ENCODE measurements at regions not wholly inside any gene's neighbourhood (a gene's known extent, or its start where the extent isn't known, plus 50 kb on each side); places are given as distances from the start of the nearest gene placed in this dataset.
"Not testable (repeated sequence)": the region's sequence is repeated elsewhere in the genome, so short reads cannot be mapped to it uniquely, and the experiment has no call there.

GRCh38 chr4:103499094-103499493, 220.7 kb downstream of the TACR3 start:
- peak; percentile 14 for DNase-seq

- DNase-seq: peak; percentile 74
Observed at GRCh38 chr4:103498161-103499070, 221.4 kb downstream of the TACR3 start.

- no peak for DNase-seq
Observed at GRCh38 chr4:103497692-103498091, 222.1 kb downstream of the TACR3 start.

- no peak for DNase-seq
Observed at GRCh38 chr4:103496800-103497199, 223.0 kb downstream of the TACR3 start.

- DNase-seq: no peak
Observed at GRCh38 chr4:103493450-103494159, 226.2 kb downstream of the TACR3 start.

GRCh38 chr4:103485296-103485695, 234.5 kb downstream of the TACR3 start:
- not testable (repeated sequence) for DNase-seq

- no peak for DNase-seq
Observed at GRCh38 chr4:103484521-103484920, 235.3 kb downstream of the TACR3 start.

GRCh38 chr4:103482893-103483292, 236.9 kb downstream of the TACR3 start:
- DNase-seq: no peak

GRCh38 chr4:103482471-103482870, 237.3 kb downstream of the TACR3 start:
- DNase-seq: no peak

- DNase-seq: peak; percentile 20
Observed at GRCh38 chr4:103478734-103479133, 241.1 kb downstream of the TACR3 start.

GRCh38 chr4:103478210-103478609, 241.6 kb downstream of the TACR3 start:
- no peak for DNase-seq

GRCh38 chr4:103457566-103457965, 259.4 kb upstream of the CENPE start:
- no peak for DNase-seq

- peak; percentile 6 for DNase-seq
Observed at GRCh38 chr4:103451341-103451740, 253.2 kb upstream of the CENPE start.

GRCh38 chr4:103450693-103451092, 252.6 kb upstream of the CENPE start:
- DNase-seq: no peak

- no peak for DNase-seq
Observed at GRCh38 chr4:103449296-103450023, 251.3 kb upstream of the CENPE start.

GRCh38 chr4:103445377-103445776, 247.2 kb upstream of the CENPE start:
- DNase-seq: no peak

GRCh38 chr4:103443324-103443723, 245.2 kb upstream of the CENPE start:
- peak; percentile 60 for DNase-seq

- no peak for DNase-seq
Observed at GRCh38 chr4:103429283-103429682, 231.1 kb upstream of the CENPE start.

GRCh38 chr4:103425406-103425805, 227.3 kb upstream of the CENPE start:
- DNase-seq: no peak

- peak; percentile 11 for DNase-seq
Observed at GRCh38 chr4:103424853-103425252, 226.7 kb upstream of the CENPE start.

GRCh38 chr4:103423261-103423660, 225.1 kb upstream of the CENPE start:
- no peak for DNase-seq

GRCh38 chr4:103422467-103423219, 224.5 kb upstream of the CENPE start:
- peak; percentile 44 for DNase-seq

- DNase-seq: no peak
Observed at GRCh38 chr4:103415801-103416200, 217.7 kb upstream of the CENPE start.

Measured in HCEC 1CT (cell line).